ENCODE measurements at regions not wholly inside any gene's neighbourhood (a gene's known extent, or its start where the extent isn't known, plus 50 kb on each side); places are given as distances from the start of the nearest gene placed in this dataset.

DNA sequence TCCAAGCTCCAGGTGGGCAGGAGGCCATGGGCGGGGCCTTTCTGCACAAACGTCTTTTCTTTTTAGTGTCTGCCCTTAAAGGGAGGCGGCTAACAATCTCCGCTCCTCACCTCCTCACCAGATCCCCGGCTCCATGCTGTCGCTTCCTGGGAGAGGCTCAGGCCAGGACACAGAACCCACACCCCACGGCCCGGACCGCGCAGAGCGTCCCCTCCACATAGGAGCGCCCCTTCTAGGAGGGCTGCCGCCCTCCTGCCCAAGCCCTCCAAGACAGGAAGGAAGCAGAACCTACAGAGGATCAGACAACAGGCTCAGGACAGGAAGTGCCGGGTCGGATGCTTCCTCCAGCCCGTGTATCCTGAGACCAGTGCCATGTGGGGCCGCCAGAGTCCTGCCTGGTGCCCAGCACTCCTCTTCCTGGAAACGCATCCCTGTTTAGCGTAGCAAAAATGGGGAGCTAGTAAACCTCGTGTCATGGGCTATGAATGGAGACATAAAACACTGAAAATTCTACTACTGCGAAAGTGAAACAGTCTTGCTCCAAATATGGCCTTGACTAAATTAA lies 83.2 kb upstream of the ATP10A start:
- DNase-seq (ENCODE audit: low read depth): no peak
- no peak for TF ChIP-seq CTCF (IDR thresholded peaks at IDR 0.05; ENCODE audit: insufficient read depth, low read depth, low read length)
- no peak overlapping the region for H3K4me3 ChIP-seq (ENCODE audit: low read depth, low read length)

GRCh38 chr15:25944386-25944785 lies 81.3 kb upstream of the ATP10A start:
- no peak for TF ChIP-seq CTCF (IDR thresholded peaks at IDR 0.05; ENCODE audit: insufficient read depth, low read depth, low read length)
- no peak overlapping the region for H3K4me3 ChIP-seq (ENCODE audit: low read depth, low read length)
- DNase-seq (ENCODE audit: low read depth): no peak

GRCh38 chr15:25943831-25944230 lies 80.7 kb upstream of the ATP10A start:
- no peak for DNase-seq (ENCODE audit: low read depth)
- no peak for TF ChIP-seq CTCF (IDR thresholded peaks at IDR 0.05; ENCODE audit: insufficient read depth, low read depth, low read length)
- no peak overlapping the region for H3K4me3 ChIP-seq (ENCODE audit: low read depth, low read length)

DNA sequence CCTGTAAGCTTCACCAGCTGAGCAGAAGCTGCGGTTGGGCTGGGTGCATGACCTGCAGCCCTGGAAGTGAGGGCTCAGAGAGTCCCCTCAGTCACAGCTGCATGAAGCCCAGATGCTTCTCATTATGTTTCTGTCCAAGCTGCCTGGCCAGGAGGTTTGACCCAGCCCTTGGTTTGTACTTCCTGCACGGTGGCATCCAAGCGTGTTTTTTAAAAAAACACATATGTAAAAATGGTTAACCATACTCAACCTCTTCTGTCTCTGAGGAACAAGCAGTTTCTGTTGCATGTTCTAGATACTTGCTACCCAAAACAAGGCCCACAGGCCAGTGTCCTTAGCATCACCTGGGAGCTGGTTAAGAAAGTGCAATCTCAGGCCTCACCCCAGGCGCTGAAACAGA lies 76.0 kb upstream of the ATP10A start:
- no peak for DNase-seq (ENCODE audit: low read depth)
- TF ChIP-seq CTCF (IDR thresholded peaks at IDR 0.05; ENCODE audit: insufficient read depth, low read depth, low read length): no peak
- H3K4me3 ChIP-seq (ENCODE audit: low read depth, low read length): no peak overlapping the region

GRCh38 chr15:25937796-25938195 lies 74.7 kb upstream of the ATP10A start:
- TF ChIP-seq CTCF (IDR thresholded peaks at IDR 0.05; ENCODE audit: insufficient read depth, low read depth, low read length): no peak
- H3K4me3 ChIP-seq (ENCODE audit: low read depth, low read length): no peak overlapping the region
- DNase-seq (ENCODE audit: low read depth): no peak

- DNase-seq (ENCODE audit: low read depth): no peak
Measured at GRCh38 chr15:25936004-25936403, 72.9 kb upstream of the ATP10A start.

More at GRCh38 chr15:25936004-25936403, 72.9 kb upstream of the ATP10A start:
- no peak overlapping the region for H3K4me3 ChIP-seq (ENCODE audit: low read depth, low read length)
- TF ChIP-seq CTCF (IDR thresholded peaks at IDR 0.05; ENCODE audit: insufficient read depth, low read depth, low read length): no peak

Measured in fibroblast of villous mesenchyme (primary cell).